Neural cell (in vitro differentiated cells): ENCODE measurements at regions not wholly inside any gene's neighbourhood (a gene's known extent, or its start where the extent isn't known, plus 50 kb on each side); places are given as distances from the start of the nearest gene placed in this dataset.
A peak's percentile ranks its signal among the peaks of the same experiment; 100 is the strongest.

Source experiments
- H2AFZ ChIP-seq: fragments of 200-600, 300-800 bp; sonication (generic), shearing (Covaris generic); 2 replicates; pipeline ENCODE4 v1.6.0; 2014; ENCODE audit warnings: low read depth, mild to moderate bottlenecking, antibody characterized with exemption, low read length, moderate library complexity
- H3F3A ChIP-seq: fragments of 200-600 bp; shearing (Covaris generic); 2 replicates; pipeline ENCODE4 v1.6.1; 2016; ENCODE audit warnings: mild to moderate bottlenecking, moderate library complexity, mixed read lengths, antibody characterized with exemption, low read length; ENCODE audit not compliant: insufficient read depth, poor library complexity, severe bottlenecking
- H3K27ac ChIP-seq: fragments of 200-600, 300-800 bp; sonication (generic), shearing (Covaris generic); 2 replicates; pipeline ENCODE4 v1.5.1; 2014; ENCODE audit warnings: mild to moderate bottlenecking, low read length, moderate library complexity
- H3K27me3 ChIP-seq: fragments of 300-800, 200-600 bp; sonication (generic), shearing (Covaris generic); 2 replicates; pipeline ENCODE4 v1.6.0; 2014; ENCODE audit warnings: mild to moderate bottlenecking, low read depth, low read length, moderate library complexity; ENCODE audit not compliant: insufficient read depth
- H3K36me3 ChIP-seq: fragments of 300-800, 200-600 bp; sonication (generic), shearing (Covaris generic); 2 replicates; pipeline ENCODE4 v1.5.1; 2014; ENCODE audit warnings: mild to moderate bottlenecking, antibody characterized with exemption, low read length, moderate library complexity; ENCODE audit not compliant: insufficient read depth
- H3K4me2 ChIP-seq: fragments of 300-800, 200-600 bp; sonication (generic), shearing (Covaris generic); 2 replicates; pipeline ENCODE4 v1.6.0; 2014; ENCODE audit warnings: mild to moderate bottlenecking, low read length
- H3K4me3 ChIP-seq: fragments of 300-800, 200-600 bp; sonication (generic), shearing (Covaris generic); 2 replicates; pipeline ENCODE4 v1.5.1; 2014; ENCODE audit warnings: mild to moderate bottlenecking, low read length, moderate library complexity
- H3K79me2 ChIP-seq: fragments of 200-600 bp; shearing (Covaris generic); replicated peaks from 2 replicates; pipeline ENCODE4 v1.6.0; 2014; ENCODE audit warnings: mild to moderate bottlenecking, low read length, moderate library complexity; ENCODE audit not compliant: insufficient read depth
- H3K9ac ChIP-seq: fragments of 300-800, 200-600 bp; sonication (generic), shearing (Covaris generic); 2 replicates; pipeline ENCODE4 v1.6.1; 2016; ENCODE audit warnings: mild to moderate bottlenecking, low read length, mixed read lengths
- H3K9me2 ChIP-seq: fragments of 200-600 bp; shearing (Covaris generic); 2 replicates; pipeline ENCODE4 v1.6.1; 2016; ENCODE audit warnings: mild to moderate bottlenecking, low read length, mixed read lengths; ENCODE audit not compliant: insufficient read depth
- H3K9me3 ChIP-seq: fragments of 200-600, 300-800 bp; sonication (generic), shearing (Covaris generic); 2 replicates; pipeline ENCODE4 v1.6.1; 2016; ENCODE audit warnings: mild to moderate bottlenecking, mixed run types, low read length, moderate library complexity, mixed read lengths
- H4K20me1 ChIP-seq: fragments of 200-600 bp; shearing (Covaris generic); 2 replicates; pipeline ENCODE4 v1.6.1; 2016; ENCODE audit warnings: mild to moderate bottlenecking, mixed run types; ENCODE audit not compliant: insufficient read depth
- CTCF ChIP-seq: fragments of 450-650 bp; IDR thresholded peaks from 2 replicates; pipeline ENCODE4 v1.5.1; 2014; ENCODE audit warnings: antibody characterized with exemption, mild to moderate bottlenecking, moderate library complexity; ENCODE audit not compliant: poor library complexity, severe bottlenecking
- EP300 ChIP-seq: fragments of 450-650 bp; conservative IDR thresholded peaks from 2 replicates; pipeline ENCODE4 v1.6.1; 2014; ENCODE audit warnings: antibody characterized with exemption, mild to moderate bottlenecking, moderate library complexity; ENCODE audit not compliant: poor library complexity, severe bottlenecking
- EZH2 ChIP-seq: fragments of 200-600, 300-800 bp; shearing (Covaris generic), sonication (generic); IDR thresholded peaks from 2 replicates; pipeline ENCODE4 v1.6.1; 2014; ENCODE audit warnings: antibody characterized with exemption, low read length, borderline replicate concordance, mild to moderate bottlenecking; ENCODE audit not compliant: insufficient read depth, poor library complexity, severe bottlenecking
- MXI1 ChIP-seq: fragments of 450-650 bp; conservative IDR thresholded peaks from 2 replicates; pipeline ENCODE4 v1.6.1; 2014; ENCODE audit warnings: antibody characterized with exemption, mild to moderate bottlenecking; ENCODE audit not compliant: poor library complexity, severe bottlenecking
- POLR2AphosphoS5 ChIP-seq: IDR thresholded peaks from 2 replicates; pipeline ENCODE4 v1.6.1; 2012
- RAD21 ChIP-seq: fragments of 450-650 bp; conservative IDR thresholded peaks from 2 replicates; pipeline ENCODE4 v1.6.1; 2014; ENCODE audit warnings: antibody characterized with exemption, mild to moderate bottlenecking, moderate library complexity
- REST ChIP-seq: IDR thresholded peaks from 2 replicates; pipeline ENCODE4 v1.6.1; 2012; ENCODE audit warnings: borderline replicate concordance
- SMC3 ChIP-seq: fragments of 450-650 bp; conservative IDR thresholded peaks from 2 replicates; pipeline ENCODE4 v1.6.1; 2014; ENCODE audit warnings: antibody characterized with exemption, mild to moderate bottlenecking, moderate library complexity; ENCODE audit not compliant: poor library complexity
- TAF1 ChIP-seq: IDR thresholded peaks from 2 replicates; pipeline ENCODE4 v1.6.1; 2012; ENCODE audit warnings: low read depth

GRCh38 chr13:76597868-76598267 lies 288.3 kb downstream of the KCTD12 start:
- H3K9ac ChIP-seq, result no peak overlapping the region
- H3K27ac ChIP-seq, result no peak overlapping the region
- no peak overlapping the region for H3K4me2 ChIP-seq
- TF ChIP-seq RAD21, result no peak
- TF ChIP-seq EZH2, result no peak
- no peak for TF ChIP-seq REST
- TF ChIP-seq MXI1, result no peak
- TF ChIP-seq SMC3, result no peak
- TF ChIP-seq EP300, result no peak
- TF ChIP-seq TAF1, result no peak
- peak; percentile 78 for TF ChIP-seq POLR2AphosphoS5
- H3K9me2 ChIP-seq, result no peaks in the 10 kb centered on the region
- H3K79me2 ChIP-seq, result no peaks in the 10 kb centered on the region
- H3K36me3 ChIP-seq, result no peaks in the 10 kb centered on the region
- H3K4me3 ChIP-seq, result no peak overlapping the region
- H3K9me3 ChIP-seq, result no peaks in the 10 kb centered on the region
- no peaks in the 10 kb centered on the region for H4K20me1 ChIP-seq
- no peaks in the 10 kb centered on the region for H3K27me3 ChIP-seq
- no peaks in the 10 kb centered on the region for H3F3A ChIP-seq
- H2AFZ ChIP-seq, result no peak overlapping the region

GRCh38 chr13:76596216-76596615 lies 290.0 kb downstream of the KCTD12 start:
- Histone ChIP-seq H2AFZ (no peak overlapping the region), H3F3A (no peaks in the 10 kb centered on the region), H3K9me3 (no peaks in the 10 kb centered on the region), H3K36me3 (no peaks in the 10 kb centered on the region), H3K27ac (no peak overlapping the region), H3K9ac (no peak overlapping the region), H3K79me2 (no peaks in the 10 kb centered on the region), H3K27me3 (no peaks in the 10 kb centered on the region), H3K4me2 (no peak overlapping the region), H4K20me1 (no peaks in the 10 kb centered on the region), H3K4me3 (no peak overlapping the region), H3K9me2 (no peaks in the 10 kb centered on the region)
- TF ChIP-seq EZH2 (no peak), CTCF (no peak)

- Histone ChIP-seq H3K9ac (no peak overlapping the region), H3K79me2 (no peaks in the 10 kb centered on the region), H3K4me3 (no peak overlapping the region), H3F3A (no peaks in the 10 kb centered on the region), H3K27ac (no peak overlapping the region), H3K4me2 (no peak overlapping the region), H4K20me1 (no peaks in the 10 kb centered on the region), H3K36me3 (no peaks in the 10 kb centered on the region), H3K27me3 (no peaks in the 10 kb centered on the region), H3K9me2 (no peaks in the 10 kb centered on the region), H2AFZ (no peak overlapping the region), H3K9me3 (no peaks in the 10 kb centered on the region)
- TF ChIP-seq POLR2AphosphoS5 (no peak), MXI1 (no peak), REST (no peak), RAD21 (no peak), CTCF (no peak), EP300 (no peak), SMC3 (no peak), EZH2 (no peak), TAF1 (no peak)
Observed at GRCh38 chr13:76594435-76594834, 291.8 kb downstream of the KCTD12 start.
